Stomach (tissue), 4 donors: ENCODE measurements at regions not wholly inside any gene's neighbourhood (a gene's known extent, or its start where the extent isn't known, plus 50 kb on each side); places are given as distances from the start of the nearest gene placed in this dataset.

Experiments
- EP300 ChIP-seq: sonication (generic); formaldehyde crosslinking; IDR thresholded peaks from one replicate; pipeline ENCODE4 v1.6.1; 2017; ENCODE audit warnings: antibody characterized with exemption
- POLR2A ChIP-seq, 4 donors: fragments of 450-650 bp; IDR thresholded peaks; one replicate each; pipeline ENCODE4 v1.6.1; 2016; ENCODE audit warnings: antibody characterized with exemption in 4 of 4, control low read depth in 2 of 4, mild to moderate bottlenecking in 1 of 4, moderate library complexity in 1 of 4
- POLR2AphosphoS5 ChIP-seq, 3 donors: sonication (generic); formaldehyde crosslinking; IDR thresholded peaks; one replicate each; pipeline ENCODE4 v1.6.1; 2016; ENCODE audit warnings: antibody characterized with exemption in 3 of 3
- TF ChIP-seq, protein P1 (sequence below), 7 experiments: fragments of 450-650 bp in 4 of 7; fragments of 200-600 bp in 3 of 7; sonication (generic) in 3 of 7; IDR thresholded peaks; one replicate each; pipeline ENCODE4 v1.5.1; 2016 to 2019; ENCODE audit warnings: antibody characterized with exemption in 7 of 7, control low read depth in 2 of 7, mild to moderate bottlenecking in 1 of 7

DNA sequence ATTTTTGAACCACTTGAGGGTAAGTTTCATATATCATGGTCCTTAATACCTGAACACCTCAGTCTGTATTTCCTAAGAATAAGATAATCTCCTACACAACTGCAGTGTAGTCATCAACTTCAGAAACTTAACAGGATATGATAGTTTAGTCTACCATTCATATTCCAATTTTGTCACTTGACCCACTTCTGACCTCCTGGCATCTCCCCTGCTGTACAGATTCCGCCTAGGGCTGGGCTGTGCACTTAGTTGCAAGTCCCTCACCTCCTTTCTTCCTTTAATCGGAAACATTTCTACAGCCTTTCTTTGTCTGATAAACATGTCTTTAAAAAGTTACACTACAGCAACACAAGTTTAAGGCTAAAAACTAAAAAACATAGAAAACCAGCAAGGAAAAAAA lies 218.4 kb upstream of the SLCO3A1 start:
- TF ChIP-seq, protein P1, sequence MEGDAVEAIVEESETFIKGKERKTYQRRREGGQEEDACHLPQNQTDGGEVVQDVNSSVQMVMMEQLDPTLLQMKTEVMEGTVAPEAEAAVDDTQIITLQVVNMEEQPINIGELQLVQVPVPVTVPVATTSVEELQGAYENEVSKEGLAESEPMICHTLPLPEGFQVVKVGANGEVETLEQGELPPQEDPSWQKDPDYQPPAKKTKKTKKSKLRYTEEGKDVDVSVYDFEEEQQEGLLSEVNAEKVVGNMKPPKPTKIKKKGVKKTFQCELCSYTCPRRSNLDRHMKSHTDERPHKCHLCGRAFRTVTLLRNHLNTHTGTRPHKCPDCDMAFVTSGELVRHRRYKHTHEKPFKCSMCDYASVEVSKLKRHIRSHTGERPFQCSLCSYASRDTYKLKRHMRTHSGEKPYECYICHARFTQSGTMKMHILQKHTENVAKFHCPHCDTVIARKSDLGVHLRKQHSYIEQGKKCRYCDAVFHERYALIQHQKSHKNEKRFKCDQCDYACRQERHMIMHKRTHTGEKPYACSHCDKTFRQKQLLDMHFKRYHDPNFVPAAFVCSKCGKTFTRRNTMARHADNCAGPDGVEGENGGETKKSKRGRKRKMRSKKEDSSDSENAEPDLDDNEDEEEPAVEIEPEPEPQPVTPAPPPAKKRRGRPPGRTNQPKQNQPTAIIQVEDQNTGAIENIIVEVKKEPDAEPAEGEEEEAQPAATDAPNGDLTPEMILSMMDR (IDR thresholded peaks at IDR 0.05) = no peak
- TF ChIP-seq POLR2AphosphoS5 (IDR thresholded peaks at IDR 0.05) (no peak), EP300 (no peak), POLR2A (IDR thresholded peaks at IDR 0.05) (no peak)
